ENCODE measurements at regions not wholly inside any gene's neighbourhood (a gene's known extent, or its start where the extent isn't known, plus 50 kb on each side); places are given as distances from the start of the nearest gene placed in this dataset.
"Not testable (repeated sequence)": the region's sequence is repeated elsewhere in the genome, so short reads cannot be mapped to it uniquely, and the experiment has no call there.

DNA sequence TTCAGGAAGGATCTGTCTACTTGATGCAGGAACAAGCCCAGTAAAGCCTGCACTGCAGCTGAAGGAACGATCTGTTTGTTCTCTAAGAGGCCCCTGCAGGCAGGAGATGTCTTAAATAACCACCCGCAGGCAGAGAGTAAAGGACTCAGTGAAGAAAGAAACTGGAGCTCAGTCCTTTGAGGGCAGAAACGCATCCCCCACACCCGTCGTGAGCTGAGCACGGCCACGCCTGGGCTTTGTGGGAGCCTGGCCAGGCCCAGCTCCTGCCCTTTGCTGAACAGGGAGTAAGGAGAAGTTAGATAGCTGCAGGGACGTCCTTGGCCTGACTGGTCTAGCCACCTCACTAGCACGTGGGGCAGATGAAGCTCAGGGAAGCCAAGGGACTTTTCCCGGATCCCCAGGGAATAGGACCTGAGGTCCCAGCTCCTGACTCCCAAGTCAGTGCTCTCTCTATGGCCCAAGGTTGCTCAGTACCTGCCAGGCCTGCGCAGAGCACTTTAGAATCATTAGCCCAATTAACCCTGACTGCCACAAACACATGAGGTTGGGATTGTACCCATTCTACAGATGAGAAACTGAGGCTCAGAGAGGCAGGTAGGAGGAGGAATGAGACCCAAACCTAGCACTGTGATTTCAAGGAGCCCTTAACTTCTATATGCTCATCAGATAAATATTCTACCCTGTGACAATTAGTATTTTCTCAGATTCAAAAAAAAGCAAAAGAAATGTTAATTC, 194.2 kb upstream of the SULF2 start:
- not testable (repeated sequence) for H3K27ac ChIP-seq; H3K36me3 Mint-ChIP-seq; H3K9ac ChIP-seq; H3K9me3 ChIP-seq (ENCODE audit: low read depth); H4K20me1 ChIP-seq (ENCODE audit: low read depth); H3K27me3 ChIP-seq; H2AFZ ChIP-seq (replicated peaks); H3K79me2 ChIP-seq (ENCODE audit: low read depth); H3K9me3 Mint-ChIP-seq; H3K4me3 ChIP-seq; H3K36me3 ChIP-seq
- Histone ChIP-seq H3F3A (ENCODE audit: low read depth) (peaks cover 23% of the 10 kb centered on the region), H3K4me1 (peaks cover 15% of the 10 kb centered on the region), H3K4me2 (peak overlapping the region; percentile 58)
- TF ChIP-seq EZH2phosphoT487 (IDR thresholded peaks at IDR 0.05): peak; percentile 43
- peaks cover 37% of the 10 kb centered on the region for H3K27me3 Mint-ChIP-seq (ENCODE audit: insufficient read depth, low read depth)
- peaks cover 88% of the 10 kb centered on the region for H3K4me1 Mint-ChIP-seq
- peak overlapping the region; percentile 41 for H3K4me3 Mint-ChIP-seq
- peak overlapping the region; percentile 57 for H3K27ac Mint-ChIP-seq
- DNase-seq (ENCODE audit: low spot score): peak; percentile 50

- peak overlapping the region; percentile 58 for H3K4me2 ChIP-seq
- DNase-seq (ENCODE audit: low spot score); H3K4me3 Mint-ChIP-seq: not testable (repeated sequence)
Measured at GRCh38 chr20:47978428-47979120, 193.3 kb upstream of the SULF2 start.

GRCh38 chr20:47977789-47978252, 192.5 kb upstream of the SULF2 start:
- H3K9ac ChIP-seq; H3K36me3 Mint-ChIP-seq; H2AFZ ChIP-seq (replicated peaks); DNase-seq (ENCODE audit: low spot score); H3K4me3 ChIP-seq; H3K4me3 Mint-ChIP-seq; H3K9me3 Mint-ChIP-seq; H3K79me2 ChIP-seq (ENCODE audit: low read depth); H3K9me3 ChIP-seq (ENCODE audit: low read depth); H3K36me3 ChIP-seq; H3K27me3 ChIP-seq; H4K20me1 ChIP-seq (ENCODE audit: low read depth); H3K27ac ChIP-seq; H3K4me2 ChIP-seq: not testable (repeated sequence)
- H3K27ac Mint-ChIP-seq: peak overlapping the region; percentile 83
- peaks cover 23% of the 10 kb centered on the region for H3F3A ChIP-seq (ENCODE audit: low read depth)
- peaks cover 19% of the 10 kb centered on the region for H3K4me1 ChIP-seq
- H3K27me3 Mint-ChIP-seq (ENCODE audit: insufficient read depth, low read depth): peaks cover 39% of the 10 kb centered on the region
- H3K4me1 Mint-ChIP-seq: peaks cover 91% of the 10 kb centered on the region

More at GRCh38 chr20:47978428-47979120, 193.3 kb upstream of the SULF2 start:
- H3K27me3 ChIP-seq; H3K9me3 Mint-ChIP-seq; H3K4me3 ChIP-seq; H3K27ac ChIP-seq; H2AFZ ChIP-seq (replicated peaks); H3K79me2 ChIP-seq (ENCODE audit: low read depth); H3K9ac ChIP-seq; H3K36me3 ChIP-seq; H3K9me3 ChIP-seq (ENCODE audit: low read depth); H3K36me3 Mint-ChIP-seq; H4K20me1 ChIP-seq (ENCODE audit: low read depth): not testable (repeated sequence)
- peak overlapping the region; percentile 81 for H3K27ac Mint-ChIP-seq
- peaks cover 89% of the 10 kb centered on the region for H3K4me1 Mint-ChIP-seq
- Histone ChIP-seq H3F3A (ENCODE audit: low read depth) (peaks cover 23% of the 10 kb centered on the region), H3K4me1 (peaks cover 19% of the 10 kb centered on the region)
- H3K27me3 Mint-ChIP-seq (ENCODE audit: insufficient read depth, low read depth): peaks cover 40% of the 10 kb centered on the region

DNA sequence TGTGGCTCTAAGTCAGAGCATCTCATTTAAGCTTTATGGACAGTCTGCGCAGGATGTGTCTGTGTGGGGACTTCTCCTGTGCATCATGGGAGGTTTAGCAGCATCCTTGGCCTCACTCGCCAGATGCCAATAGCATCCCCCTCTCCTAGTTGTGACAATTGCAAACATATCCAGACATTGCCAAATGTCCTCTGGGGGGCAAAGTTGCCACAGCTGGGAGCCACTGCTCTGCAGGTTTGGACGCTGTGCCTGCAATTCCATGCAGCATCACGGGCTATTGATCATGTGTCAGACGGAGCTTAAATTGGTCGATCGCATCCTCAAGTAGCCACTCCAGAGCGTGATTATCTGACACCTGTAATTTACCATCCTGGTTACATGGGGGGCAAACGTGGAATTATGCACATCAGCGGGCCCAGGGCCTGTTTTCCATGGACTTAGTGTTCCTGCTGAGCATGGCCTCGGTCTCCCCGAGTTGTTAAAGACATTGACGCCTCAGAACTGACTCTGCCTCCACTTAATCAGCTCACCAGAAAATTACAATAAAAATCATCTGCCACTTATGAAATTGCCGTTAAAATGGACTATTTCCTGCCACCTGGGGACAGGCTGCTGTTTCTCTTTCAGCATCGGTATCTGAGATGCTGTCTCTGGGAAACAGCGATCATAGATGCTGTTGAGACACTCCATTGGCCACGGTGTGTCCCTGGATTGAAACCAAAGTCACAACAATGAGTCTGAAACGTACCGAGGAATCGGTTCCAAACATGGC, 191.9 kb upstream of the SULF2 start:
- not testable (repeated sequence) for H4K20me1 ChIP-seq (ENCODE audit: low read depth); H3K4me2 ChIP-seq; H3K79me2 ChIP-seq (ENCODE audit: low read depth); H2AFZ ChIP-seq (replicated peaks); H3K9me3 Mint-ChIP-seq; DNase-seq (ENCODE audit: low spot score); H3K4me3 ChIP-seq; H3K27ac ChIP-seq; H3K36me3 ChIP-seq; H3K9ac ChIP-seq; H3K4me3 Mint-ChIP-seq; H3K36me3 Mint-ChIP-seq; H3K9me3 ChIP-seq (ENCODE audit: low read depth)
- Histone ChIP-seq H3K27me3 (peaks cover 10% of the 10 kb centered on the region), H3K4me1 (peaks cover 24% of the 10 kb centered on the region), H3F3A (ENCODE audit: low read depth) (peaks cover 23% of the 10 kb centered on the region)
- Mint-ChIP-seq H3K4me1 (peaks cover 91% of the 10 kb centered on the region), H3K27me3 (ENCODE audit: insufficient read depth, low read depth) (peaks cover 39% of the 10 kb centered on the region), H3K27ac (peak overlapping the region; percentile 83)
- TF ChIP-seq CTCF (IDR thresholded peaks at IDR 0.05): peak; percentile 12
